Omental fat pad (tissue), 3 donors: ENCODE measurements at regions not wholly inside any gene's neighbourhood (a gene's known extent, or its start where the extent isn't known, plus 50 kb on each side); places are given as distances from the start of the nearest gene placed in this dataset.

Experiments used
- ATAC-seq: fragments of 150-250 bp; one replicate; pipeline ENCODE4 v1.9.1; 2016; ENCODE audit warnings: mild to moderate bottlenecking, moderate library complexity; ENCODE audit not compliant: low FRiP score
- DNase-seq: peaks from one replicate; pipeline ENCODE4 v3.0.0-alpha.2; 2019; ENCODE audit warnings: low spot score
- TF ChIP-seq, protein P1 (sequence below), 3 donors: fragments of 450-650 bp; IDR thresholded peaks; one replicate each; pipeline ENCODE4 v1.5.1; 2016 to 2017; ENCODE audit warnings: antibody characterized with exemption in 3 of 3, mild to moderate bottlenecking in 3 of 3, moderate library complexity in 2 of 3

DNA sequence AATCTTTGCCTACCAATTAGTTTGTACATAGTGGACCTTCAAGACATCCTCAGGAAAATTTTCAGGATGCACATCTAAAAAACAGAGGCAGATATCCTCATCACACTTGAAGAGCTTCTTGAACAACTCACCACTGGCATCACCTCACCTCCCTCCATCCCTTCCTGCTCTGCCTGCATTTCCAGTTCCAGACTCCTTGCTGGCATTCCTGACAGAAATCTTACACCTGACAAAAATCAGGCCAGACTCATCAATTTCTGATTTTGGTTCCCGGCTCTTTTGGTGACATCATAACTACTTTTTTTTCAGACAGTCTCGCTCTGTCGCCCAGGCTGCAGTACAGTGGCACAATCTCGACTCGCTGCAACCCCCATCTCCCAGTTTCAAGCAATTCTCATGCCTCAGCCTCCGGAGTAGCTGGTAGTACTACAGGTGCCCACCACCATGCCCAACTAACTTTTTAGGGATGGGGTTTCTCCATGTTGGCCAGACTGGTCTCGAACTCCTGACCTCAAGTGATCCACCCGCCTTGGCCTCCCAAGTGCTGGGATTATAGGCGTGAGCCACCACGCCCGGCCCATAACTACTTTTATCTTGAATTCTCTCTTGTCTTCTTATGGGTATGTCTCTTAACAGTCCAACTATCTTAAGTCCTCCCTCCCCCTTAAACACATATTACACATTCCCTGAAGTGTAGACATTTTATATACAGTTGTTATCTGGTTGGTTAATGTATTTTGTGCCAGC is 216.6 kb upstream of the IL12A start:
- TF ChIP-seq, protein P1, sequence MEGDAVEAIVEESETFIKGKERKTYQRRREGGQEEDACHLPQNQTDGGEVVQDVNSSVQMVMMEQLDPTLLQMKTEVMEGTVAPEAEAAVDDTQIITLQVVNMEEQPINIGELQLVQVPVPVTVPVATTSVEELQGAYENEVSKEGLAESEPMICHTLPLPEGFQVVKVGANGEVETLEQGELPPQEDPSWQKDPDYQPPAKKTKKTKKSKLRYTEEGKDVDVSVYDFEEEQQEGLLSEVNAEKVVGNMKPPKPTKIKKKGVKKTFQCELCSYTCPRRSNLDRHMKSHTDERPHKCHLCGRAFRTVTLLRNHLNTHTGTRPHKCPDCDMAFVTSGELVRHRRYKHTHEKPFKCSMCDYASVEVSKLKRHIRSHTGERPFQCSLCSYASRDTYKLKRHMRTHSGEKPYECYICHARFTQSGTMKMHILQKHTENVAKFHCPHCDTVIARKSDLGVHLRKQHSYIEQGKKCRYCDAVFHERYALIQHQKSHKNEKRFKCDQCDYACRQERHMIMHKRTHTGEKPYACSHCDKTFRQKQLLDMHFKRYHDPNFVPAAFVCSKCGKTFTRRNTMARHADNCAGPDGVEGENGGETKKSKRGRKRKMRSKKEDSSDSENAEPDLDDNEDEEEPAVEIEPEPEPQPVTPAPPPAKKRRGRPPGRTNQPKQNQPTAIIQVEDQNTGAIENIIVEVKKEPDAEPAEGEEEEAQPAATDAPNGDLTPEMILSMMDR (IDR thresholded peaks at IDR 0.05), result no peak
- ATAC-seq, result no peak
- DNase-seq, result no peak

DNA sequence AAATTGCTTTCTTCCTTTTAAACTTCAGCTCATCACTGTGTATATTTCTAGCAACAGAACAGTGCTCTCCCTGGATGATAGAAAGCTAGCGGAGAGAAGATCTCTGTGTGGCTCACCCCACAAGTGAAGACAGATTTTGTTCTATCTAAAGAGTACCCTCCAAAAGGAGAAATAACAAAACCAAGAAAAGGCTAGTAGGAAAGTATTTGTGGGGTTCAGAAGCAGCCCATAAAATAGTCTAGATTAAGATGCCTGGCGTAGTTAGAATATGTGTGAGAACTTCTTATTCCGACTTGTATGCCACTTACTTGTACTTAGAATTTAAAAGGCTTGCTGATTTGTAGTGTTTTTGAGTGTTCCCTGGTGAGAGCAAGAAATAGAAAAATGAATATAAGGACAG is 214.9 kb upstream of the IL12A start:
- no peak for ATAC-seq
- TF ChIP-seq, protein P1 (IDR thresholded peaks at IDR 0.05), result no peak
- DNase-seq, result no peak

DNA sequence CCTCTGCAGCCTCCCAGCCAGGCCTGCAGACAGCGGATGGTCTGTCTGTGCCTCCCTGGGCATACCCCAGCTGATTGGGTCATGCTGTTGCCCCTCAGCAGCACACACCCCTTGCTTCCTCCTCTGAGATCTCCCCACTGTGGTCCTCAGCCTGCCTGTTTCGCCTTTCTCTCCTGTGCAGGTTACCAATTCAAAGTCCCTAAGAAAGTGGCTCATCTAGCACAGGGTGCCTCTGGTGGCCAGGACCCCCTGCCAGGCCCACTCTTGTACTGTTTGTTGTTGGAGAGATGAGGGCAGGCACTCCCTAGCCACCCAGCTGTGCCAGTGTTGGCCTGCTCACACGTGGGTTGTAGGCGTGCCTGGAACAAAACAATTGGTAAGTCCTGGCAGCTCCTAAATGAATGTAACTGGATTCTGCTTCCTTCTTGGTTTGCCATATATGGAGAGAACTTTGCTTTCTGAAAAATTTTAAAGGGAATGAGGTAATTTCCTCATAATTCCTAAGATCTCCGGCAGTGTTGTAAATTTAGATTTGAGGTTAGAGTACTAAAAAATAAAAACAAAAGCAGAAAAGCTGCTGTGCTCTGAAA is 213.2 kb upstream of the IL12A start:
- TF ChIP-seq, protein P1 (IDR thresholded peaks at IDR 0.05), result no peak
- ATAC-seq (peak; percentile 82), DNase-seq (no peak)

DNA sequence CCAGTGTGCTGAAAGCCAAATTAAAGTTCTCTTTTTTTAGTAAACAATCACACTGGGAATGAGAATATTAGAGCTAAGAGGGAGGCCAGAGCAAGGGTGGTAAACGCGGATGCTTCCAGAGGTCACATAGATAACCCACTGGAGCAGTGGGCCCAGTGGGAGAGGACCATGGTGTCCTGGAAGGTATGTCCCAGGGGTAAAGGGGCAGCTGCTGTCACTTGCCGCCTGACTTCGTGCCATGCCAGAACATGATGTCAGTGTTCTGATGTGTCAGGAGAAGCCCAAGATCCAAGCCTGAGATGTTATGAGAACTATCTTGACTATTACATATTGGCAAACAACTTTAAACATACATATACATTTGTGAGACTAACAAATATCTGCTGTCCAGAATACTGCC is 211.9 kb upstream of the IL12A start:
- TF ChIP-seq, protein P1 (IDR thresholded peaks at IDR 0.05), result no peak
- ATAC-seq (no peak), DNase-seq (no peak)

DNA sequence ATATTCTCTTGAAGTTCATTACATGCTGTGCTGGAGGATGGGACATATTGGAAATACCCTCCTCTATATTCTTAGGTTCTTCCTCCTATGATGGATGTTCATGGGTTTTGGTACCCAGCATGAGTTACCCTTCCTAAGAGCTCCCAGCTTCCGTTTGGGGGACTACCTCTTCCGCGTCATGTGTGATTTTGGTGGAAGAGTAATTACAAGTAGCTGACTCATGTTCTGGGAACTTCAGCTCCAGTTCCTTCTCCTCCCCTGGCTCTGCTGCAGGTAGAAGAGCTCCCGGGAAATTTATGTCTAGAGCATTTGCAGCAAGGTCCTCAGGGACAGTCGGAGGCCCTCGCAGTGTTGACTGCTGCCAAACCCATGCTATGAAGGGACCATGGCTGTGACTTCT is 208.8 kb upstream of the IL12A start:
- TF ChIP-seq, protein P1 (IDR thresholded peaks at IDR 0.05), result no peak
- peak; percentile 24 for ATAC-seq
- DNase-seq, result no peak

DNA sequence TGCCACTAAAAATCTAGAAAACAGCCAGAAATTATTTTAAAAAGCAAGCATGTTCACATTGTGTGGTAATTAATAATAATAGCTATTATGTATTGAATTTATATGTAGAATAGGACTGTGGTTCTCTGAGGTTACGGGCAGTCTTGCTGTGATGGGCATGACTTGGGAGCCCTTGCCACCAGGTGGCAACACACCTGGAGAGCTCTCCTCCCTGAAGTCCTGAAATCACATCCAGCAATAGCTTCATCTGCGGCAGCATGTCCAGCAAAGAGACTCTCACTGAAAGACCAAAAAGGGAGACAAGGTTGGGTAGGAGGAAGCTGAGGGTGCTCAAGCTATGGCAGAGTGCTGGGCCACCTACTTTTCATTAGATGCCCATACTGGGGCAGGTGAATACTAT is 206.8 kb upstream of the IL12A start:
- TF ChIP-seq, protein P1 (IDR thresholded peaks at IDR 0.05), result no peak
- ATAC-seq, result no peak
- no peak for DNase-seq
